ENCODE measurements at regions not wholly inside any gene's neighbourhood (a gene's known extent, or its start where the extent isn't known, plus 50 kb on each side); places are given as distances from the start of the nearest gene placed in this dataset.
"Not testable (repeated sequence)": the region's sequence is repeated elsewhere in the genome, so short reads cannot be mapped to it uniquely, and the experiment has no call there.

GRCh38 chr5:7299731-7300130, 96.2 kb upstream of the ADCY2 start:
- not testable (repeated sequence) for DNase-seq (ENCODE audit: low read depth)

- DNase-seq (ENCODE audit: low read depth) = not testable (repeated sequence)
These were observed 90.8 kb upstream of the ADCY2 start for GRCh38 chr5:7305000-7305674.

- DNase-seq (ENCODE audit: low read depth) = not testable (repeated sequence)
These were observed 89.4 kb upstream of the ADCY2 start for GRCh38 chr5:7306556-7306955.

GRCh38 chr5:7307709-7308108, 88.2 kb upstream of the ADCY2 start:
- DNase-seq (ENCODE audit: low read depth) = not testable (repeated sequence)

GRCh38 chr5:7309715-7310114, 86.2 kb upstream of the ADCY2 start:
- DNase-seq (ENCODE audit: low read depth) = not testable (repeated sequence)

- not testable (repeated sequence) for DNase-seq (ENCODE audit: low read depth)
These were observed 85.3 kb upstream of the ADCY2 start for GRCh38 chr5:7310656-7311055.

- DNase-seq (ENCODE audit: low read depth) = no peak
These were observed 80.8 kb upstream of the ADCY2 start for GRCh38 chr5:7315118-7315517.

- no peak for DNase-seq (ENCODE audit: low read depth)
These were observed 78.2 kb upstream of the ADCY2 start for GRCh38 chr5:7317751-7318150.

- DNase-seq (ENCODE audit: low read depth) = no peak
These were observed 75.1 kb upstream of the ADCY2 start for GRCh38 chr5:7320701-7321301.

GRCh38 chr5:7321724-7322123, 74.2 kb upstream of the ADCY2 start:
- peak; percentile 92 for DNase-seq (ENCODE audit: low read depth)

GRCh38 chr5:7324919-7325318, 71.0 kb upstream of the ADCY2 start:
- DNase-seq (ENCODE audit: low read depth) = no peak

GRCh38 chr5:7325975-7326913, 69.7 kb upstream of the ADCY2 start:
- DNase-seq (ENCODE audit: low read depth) = peak; percentile 48

- DNase-seq (ENCODE audit: low read depth) = no peak
These were observed 66.8 kb upstream of the ADCY2 start for GRCh38 chr5:7329141-7329540.

- DNase-seq (ENCODE audit: low read depth) = no peak
These were observed 66.2 kb upstream of the ADCY2 start for GRCh38 chr5:7329712-7330111.

- DNase-seq (ENCODE audit: low read depth) = no peak
These were observed 65.7 kb upstream of the ADCY2 start for GRCh38 chr5:7330256-7330655.

- no peak for DNase-seq (ENCODE audit: low read depth)
These were observed 64.8 kb upstream of the ADCY2 start for GRCh38 chr5:7331131-7331530.

All from stromal cell of bone marrow (primary cell).